SW 1271 (cell line): ENCODE measurements at regions not wholly inside any gene's neighbourhood (a gene's known extent, or its start where the extent isn't known, plus 50 kb on each side); places are given as distances from the start of the nearest gene placed in this dataset.

Experiments used
- DNase-seq, 2 experiments: peaks; one replicate each; lab custom pipeline; 2025; lab: John Stamatoyannopoulos, UW

DNA sequence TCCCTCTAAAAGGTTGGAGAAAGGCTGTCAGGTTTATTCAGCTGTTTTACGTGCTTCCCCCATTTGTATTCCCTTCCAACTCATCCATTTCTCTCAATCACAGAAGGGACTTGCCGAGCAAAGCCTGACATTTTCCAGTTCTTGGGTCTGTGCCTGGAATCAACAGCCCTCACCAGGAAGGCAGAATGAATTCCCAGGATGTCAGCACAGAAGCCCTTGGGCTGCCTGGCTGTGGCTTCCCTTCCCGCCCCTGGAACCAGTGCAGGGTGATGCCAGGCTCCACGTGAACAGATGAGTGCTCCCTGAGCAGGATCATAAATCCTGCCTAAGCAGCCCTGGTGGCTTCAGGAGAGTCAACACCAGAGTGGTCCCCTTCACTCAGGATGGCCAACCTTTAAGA lies 86.1 kb upstream of the CD83 start:
- DNase-seq, result no peak

DNA sequence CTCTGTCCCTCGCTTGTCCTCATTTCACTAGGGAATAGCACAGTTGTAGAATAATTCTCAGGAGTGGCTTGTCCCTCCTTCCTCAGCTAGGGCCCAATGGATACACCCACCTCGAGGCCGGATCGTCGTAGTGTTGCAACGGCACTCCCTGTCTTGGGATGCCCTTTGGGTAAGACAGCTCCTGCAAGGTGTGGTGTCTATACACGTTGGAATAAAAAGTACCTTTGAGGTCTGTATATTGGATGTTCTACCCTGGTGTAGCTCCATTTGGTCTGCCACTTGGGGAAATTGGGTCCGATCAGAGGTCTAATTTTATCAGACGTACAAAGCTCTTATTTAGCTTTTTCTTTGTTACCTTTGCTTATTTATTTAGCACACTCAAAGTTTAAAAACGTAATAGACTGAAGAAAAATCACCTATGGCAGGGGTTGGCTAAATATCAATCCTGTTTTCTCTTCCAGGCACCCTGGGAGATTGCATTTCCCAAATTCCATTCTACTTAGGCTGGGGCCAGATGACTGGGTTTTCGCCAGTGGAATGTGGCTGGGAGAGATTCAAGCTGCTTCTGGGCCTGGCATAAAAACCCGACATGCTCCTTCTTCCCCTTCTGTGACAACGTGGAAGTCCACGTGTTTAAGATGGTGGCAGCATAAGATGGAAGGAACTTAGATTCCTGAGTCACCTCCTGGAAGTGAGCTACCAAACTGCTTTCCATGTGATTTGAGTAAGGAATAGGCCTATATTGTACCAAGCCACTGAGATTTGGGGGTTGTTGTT lies 82.3 kb upstream of the CD83 start:
- peak in 1 of 2 experiments; percentile 25 for DNase-seq

DNA sequence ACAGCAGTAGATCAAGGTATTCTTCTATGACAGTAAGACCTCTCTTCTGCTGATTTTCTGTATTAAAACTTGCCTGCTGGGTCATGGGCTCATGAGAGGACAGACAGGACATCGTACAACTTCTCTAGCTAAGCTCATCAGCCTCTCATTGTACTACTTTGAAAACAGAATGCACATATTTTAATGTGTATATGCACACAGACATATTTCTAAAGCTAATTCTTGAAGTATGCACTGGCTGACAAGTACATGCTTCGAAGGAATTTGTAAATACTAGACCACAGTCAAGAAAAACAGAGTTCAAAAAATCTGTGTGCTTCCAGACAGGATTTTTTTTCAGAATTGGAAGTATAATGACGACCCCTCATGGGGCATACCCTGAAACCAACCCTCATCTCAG lies 81.7 kb upstream of the CD83 start:
- DNase-seq, result no peak

DNA sequence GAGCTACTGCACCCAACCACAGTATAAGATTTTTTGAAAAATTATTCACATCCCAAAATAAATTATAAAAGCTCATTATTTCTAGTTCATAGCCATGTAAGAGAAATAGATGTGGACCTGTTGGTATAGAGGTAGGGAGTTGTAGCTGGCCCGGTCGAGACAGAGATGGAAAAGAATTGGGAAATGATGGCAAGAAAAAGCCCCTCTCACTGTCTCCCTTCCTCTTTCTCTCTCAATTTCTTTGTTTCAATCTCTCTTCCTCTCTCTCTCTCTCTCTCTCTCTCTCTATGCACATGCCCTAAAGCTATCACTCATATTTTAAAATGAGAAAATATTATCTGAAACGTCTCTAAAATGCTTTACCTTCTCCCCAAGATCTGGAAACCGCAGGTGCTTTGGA lies 80.7 kb upstream of the CD83 start:
- no peak for DNase-seq

DNA sequence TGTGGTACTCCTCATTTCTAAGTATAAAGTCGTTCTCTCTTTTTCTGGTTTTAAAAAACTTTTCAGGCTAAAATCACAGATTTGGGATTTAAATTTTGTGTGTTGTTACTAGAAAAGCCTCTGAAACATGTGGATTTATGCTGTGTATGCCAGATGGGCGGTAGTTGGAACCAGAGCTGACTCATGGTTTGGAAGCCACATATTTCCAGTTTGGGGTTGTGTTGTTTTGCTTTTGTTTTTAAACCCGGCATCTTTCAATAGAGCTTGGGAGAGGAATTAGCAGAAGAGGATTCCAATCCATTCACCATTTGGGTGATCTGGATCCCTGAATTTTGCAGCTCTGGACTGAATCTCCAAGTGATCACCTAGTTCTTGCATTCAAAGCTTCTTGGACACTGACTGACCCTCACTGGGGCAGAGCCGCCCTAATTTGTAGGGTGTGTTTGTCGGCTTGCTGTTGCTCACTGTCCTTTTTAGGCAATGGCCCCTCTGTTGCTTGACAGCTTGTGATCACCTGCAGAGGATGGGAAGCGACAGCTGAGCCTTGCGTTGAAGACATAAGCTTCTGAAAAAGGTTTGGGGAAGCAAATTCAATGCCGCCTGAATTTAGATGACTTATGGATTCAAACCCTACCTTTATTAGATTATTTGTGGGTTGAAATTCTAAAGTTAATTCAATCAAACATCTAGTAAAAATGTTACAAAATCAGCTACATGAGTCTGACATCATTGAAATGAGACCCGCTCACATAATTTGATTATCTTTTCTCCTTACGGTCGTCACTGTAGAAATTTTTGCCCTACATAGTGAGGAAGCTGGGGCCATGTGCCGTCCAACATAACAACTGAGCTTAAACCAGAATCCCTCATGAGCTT lies 79.9 kb upstream of the CD83 start:
- no peak for DNase-seq

- no peak for DNase-seq
Observed at GRCh38 chr6:14038467-14039437, 78.8 kb upstream of the CD83 start.

DNA sequence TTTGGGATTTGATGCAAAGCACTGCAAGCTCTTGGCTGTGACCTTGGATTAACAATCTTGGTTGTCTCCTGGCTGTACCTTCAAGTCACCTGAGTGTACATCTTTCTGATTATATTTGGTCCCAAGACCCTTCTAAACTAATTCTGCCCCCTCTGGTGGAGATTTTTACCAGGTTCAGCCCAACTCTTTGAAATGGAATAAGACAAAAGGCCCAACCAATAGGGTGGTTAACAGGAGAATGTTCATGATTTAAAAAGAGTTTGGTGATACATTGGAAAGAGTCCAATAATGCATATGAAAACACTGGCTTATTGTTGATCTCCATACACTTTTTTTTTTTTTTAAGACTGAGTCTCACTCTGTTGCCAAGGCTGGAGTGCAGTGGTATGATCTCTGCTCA lies 77.5 kb upstream of the CD83 start:
- DNase-seq, result no peak

- peak in 1 of 2 experiments; percentile 57 for DNase-seq
Observed at GRCh38 chr6:14046476-14047068, 71.0 kb upstream of the CD83 start.

DNA sequence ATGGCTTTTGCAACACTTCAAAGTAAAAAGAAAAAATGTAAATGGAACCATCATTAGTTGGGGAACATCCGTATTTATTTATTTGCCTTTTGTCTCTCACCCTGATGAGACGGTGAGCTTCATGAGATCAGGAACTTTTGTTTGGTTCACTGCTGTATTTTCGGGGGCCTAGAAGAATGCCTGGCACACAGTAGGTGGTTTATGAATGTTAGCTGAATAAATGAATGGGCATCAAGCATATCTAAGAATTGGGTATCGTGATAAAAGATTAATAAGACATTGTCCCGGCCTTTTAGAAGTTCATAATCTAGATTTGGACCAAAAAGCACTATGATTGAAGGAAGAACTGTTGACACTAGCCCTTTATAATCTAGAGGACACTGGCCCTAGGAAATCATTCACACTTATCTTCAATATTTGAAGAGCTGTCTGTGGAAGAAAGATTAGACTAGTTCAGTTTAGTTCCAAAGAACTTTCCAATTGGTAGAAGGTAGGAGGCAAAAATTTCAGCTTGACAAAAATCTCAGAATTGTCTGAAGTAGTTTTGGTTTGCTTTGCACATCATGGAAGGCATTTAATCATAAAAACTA lies 70.3 kb upstream of the CD83 start:
- no peak for DNase-seq

- DNase-seq, result no peak
Observed at GRCh38 chr6:14048837-14049236, 68.7 kb upstream of the CD83 start.

- no peak for DNase-seq
Observed at GRCh38 chr6:14051355-14051754, 66.2 kb upstream of the CD83 start.

DNA sequence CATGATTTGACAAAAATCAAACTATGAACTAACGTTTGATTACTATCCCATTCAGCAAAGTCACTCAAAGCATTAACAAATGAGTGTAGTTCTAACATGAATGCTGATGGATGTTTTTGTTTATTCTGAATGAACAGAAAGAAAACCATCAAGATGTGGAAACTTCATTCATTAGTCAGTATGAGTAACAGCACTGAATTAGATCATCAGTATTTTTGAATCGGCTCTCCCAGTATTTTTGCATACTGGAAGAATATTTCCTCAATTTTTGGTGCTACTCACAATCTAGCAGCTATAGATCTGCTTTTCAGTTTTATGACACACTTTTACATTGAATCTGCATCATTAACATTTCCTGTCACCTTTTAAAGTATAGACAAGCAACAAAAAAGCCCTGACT lies 63.8 kb upstream of the CD83 start:
- DNase-seq, result no peak

GRCh38 chr6:14055541-14055940 lies 62.0 kb upstream of the CD83 start:
- DNase-seq, result no peak

DNA sequence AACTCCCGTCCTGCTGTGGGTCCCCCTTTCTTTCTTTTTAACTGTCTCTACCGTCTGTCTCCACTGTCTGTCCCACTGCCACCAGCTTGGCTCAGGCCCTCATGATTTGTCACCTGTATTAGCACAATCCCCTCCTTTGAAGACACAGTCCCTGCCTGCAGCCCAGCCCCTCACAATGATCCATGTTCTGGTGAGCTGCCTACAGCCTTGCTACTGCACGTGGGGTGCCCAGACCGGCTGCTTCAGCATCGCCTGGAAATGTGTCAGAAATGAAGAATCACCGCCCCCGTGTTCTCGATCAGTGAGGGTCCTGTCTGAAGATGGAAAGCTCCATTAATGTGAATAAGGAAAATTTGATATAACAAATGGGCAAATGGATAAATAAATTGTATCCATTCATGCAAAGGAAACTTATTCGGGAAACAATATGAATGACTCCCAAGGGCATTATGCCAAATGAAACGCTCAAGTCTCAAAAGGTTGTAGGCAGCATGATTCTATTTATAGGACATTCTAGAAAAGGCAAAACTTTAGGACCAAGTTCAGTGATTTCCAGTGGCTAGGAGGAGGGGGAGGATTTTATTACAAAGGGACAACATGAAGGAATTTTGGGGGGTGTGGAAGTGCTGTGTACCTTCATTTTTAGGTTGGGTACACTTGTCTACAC lies 59.4 kb upstream of the CD83 start:
- no peak for DNase-seq

DNA sequence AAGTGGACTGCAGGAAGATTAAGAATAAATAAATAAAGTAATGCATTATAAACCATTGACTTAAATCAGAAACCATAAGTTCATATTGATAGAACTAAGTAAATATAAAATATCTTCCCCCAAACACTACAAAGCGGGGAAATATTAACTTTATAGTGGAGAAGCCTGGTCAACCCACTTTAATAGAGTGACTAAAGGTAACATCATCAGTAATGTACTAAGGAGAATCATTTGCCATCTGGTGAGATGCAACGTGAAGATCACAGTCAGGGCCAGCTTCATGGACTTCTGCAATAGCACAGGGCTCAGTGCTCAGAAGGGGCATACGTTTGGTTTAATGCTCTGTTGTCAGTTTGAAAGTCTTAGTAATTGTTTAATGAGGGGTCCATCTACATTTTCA lies 58.8 kb upstream of the CD83 start:
- no peak for DNase-seq

GRCh38 chr6:14059791-14060436 lies 57.7 kb upstream of the CD83 start:
- no peak for DNase-seq

- DNase-seq, result no peak
Observed at GRCh38 chr6:14060971-14061370, 56.6 kb upstream of the CD83 start.

DNA sequence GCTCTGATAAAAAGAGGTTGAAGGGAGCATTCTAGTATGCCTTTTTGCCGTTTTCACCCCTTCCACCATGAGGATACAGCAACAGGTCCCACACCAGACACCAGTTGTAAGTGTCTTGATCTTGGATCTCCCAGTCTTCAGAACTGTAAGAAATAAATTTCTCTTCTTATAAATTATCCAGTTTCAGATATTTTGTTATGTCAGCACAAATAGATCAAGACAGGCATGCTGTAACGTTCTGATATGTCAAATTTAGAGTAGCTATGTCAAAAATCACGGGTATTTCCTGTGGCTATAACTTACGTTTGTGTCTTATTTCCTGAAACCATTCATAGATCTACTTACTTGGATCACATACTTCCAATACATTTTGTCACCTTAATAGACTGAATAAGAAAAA lies 55.9 kb upstream of the CD83 start:
- DNase-seq, result no peak

DNA sequence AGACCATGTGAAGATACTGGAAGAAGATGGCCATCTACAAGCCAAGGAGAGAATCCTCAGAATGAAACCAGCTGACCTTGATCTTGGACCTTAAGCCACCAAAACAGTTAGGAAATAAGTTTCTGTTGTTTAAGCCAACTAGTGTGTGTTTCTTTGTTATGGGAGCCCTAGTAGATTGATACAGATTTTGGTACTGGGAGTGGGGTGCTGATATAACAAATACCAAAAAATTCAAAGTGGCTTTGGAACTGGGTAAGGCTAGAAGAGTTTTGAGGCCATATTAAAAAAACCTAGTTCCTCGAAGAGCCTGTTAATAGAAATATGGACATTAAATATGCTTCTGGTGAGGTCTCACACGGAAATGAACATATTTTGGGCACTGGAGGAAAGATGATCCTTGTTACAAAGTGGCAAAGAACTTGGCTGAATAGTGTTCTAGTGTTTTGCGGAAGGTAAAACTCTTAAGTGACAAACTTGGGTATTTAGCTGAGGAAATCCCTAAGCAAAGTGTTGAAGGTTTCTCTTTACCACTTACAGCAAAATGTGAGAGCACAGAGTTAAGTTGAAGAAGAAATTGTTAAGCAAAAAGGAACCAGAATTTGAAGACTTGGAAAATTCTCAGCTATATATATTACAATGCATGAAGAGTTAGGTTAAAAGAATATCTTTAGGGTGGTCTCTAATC lies 55.1 kb upstream of the CD83 start:
- DNase-seq, result no peak

DNA sequence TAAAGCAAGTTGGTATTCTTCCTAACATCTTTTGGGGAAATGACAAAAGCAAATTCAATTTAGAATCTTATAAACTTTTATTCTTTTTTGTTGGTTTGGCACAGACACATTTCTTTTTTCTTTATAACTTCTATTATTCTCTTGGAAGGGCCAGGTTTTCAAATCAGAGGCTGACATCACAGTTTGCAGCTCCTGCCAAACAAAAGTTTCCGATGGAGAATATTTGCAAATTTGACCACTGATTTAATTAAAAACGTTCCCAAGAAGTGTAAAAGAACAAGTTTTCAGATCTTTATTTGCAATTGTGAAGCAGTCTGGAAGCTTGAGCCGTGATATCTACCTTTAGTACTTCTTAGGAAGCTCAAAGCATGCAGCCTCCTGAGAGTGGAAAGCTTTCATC lies 53.8 kb upstream of the CD83 start:
- no peak for DNase-seq
